ENCODE measurements at regions not wholly inside any gene's neighbourhood (a gene's known extent, or its start where the extent isn't known, plus 50 kb on each side); places are given as distances from the start of the nearest gene placed in this dataset.

- TF ChIP-seq CTCF (IDR thresholded peaks at IDR 0.05 in 4 of 5, conservative IDR thresholded peaks at IDR 0.05 in 1 of 5) (no peak), POLR2A (IDR thresholded peaks at IDR 0.05) (no peak)
Observed at GRCh38 chr5:155619688-155620087, 606.1 kb downstream of the KIF4B start.

All from gastrocnemius medialis (tissue), 4 donors.